Breast epithelium (tissue), 3 donors: ENCODE measurements at regions not wholly inside any gene's neighbourhood (a gene's known extent, or its start where the extent isn't known, plus 50 kb on each side); places are given as distances from the start of the nearest gene placed in this dataset.

Experiments
- CTCF ChIP-seq, 3 donors: fragments of 450-650 bp; IDR thresholded peaks; one replicate each; pipeline ENCODE4 v1.5.1; 2016 to 2017; ENCODE audit warnings: antibody characterized with exemption in 3 of 3, mild to moderate bottlenecking in 3 of 3, moderate library complexity in 3 of 3
- POLR2A ChIP-seq: fragments of 450-650 bp; IDR thresholded peaks from one replicate; pipeline ENCODE4 v1.6.1; 2016; ENCODE audit warnings: antibody characterized with exemption, mild to moderate bottlenecking, moderate library complexity

DNA sequence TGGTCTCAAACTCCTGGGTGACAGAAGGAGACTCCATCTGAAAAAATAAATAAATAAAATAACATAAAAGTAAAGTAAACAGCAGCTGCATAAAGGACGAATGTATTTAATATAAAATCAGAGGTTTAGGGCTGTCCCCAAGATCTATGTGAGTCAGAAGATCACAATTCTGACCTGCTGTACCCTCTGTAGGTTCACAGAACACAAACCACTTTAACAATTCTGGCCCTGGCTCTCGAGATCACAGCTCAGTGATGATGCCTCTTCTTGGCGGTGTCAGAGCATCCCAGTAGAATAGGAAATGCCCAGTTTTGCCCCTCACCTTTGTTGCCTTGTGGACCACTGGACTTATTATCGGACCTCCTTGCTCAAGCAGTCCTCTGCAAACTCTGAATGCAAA is 380.9 kb downstream of the TLE1 start:
- TF ChIP-seq CTCF (IDR thresholded peaks at IDR 0.05) (no peak), POLR2A (no peak)
